Chondrocyte (in vitro differentiated cells): ENCODE measurements at regions not wholly inside any gene's neighbourhood (a gene's known extent, or its start where the extent isn't known, plus 50 kb on each side); places are given as distances from the start of the nearest gene placed in this dataset.

Experiments
- DNase-seq: peaks from one replicate; pipeline ENCODE4 v3.0.0; 2021; ENCODE audit warnings: mixed read lengths, low spot score
- H3K27ac Mint-ChIP-seq: one replicate; pipeline ENCODE4 v1.8.0; 2021; ENCODE audit warnings: mild to moderate bottlenecking, moderate library complexity, mixed read lengths; ENCODE audit not compliant: unreplicated experiment
- H3K27me3 Mint-ChIP-seq: 2 replicates; pipeline ENCODE4 v1.8.0; 2021; ENCODE audit warnings: low read depth, mixed read lengths
- H3K36me3 Mint-ChIP-seq: 2 replicates; pipeline ENCODE4 v1.8.0; 2021; ENCODE audit warnings: low read depth, mixed read lengths
- H3K4me1 Mint-ChIP-seq: 2 replicates; pipeline ENCODE4 v1.8.0; 2021; ENCODE audit warnings: low read depth, mild to moderate bottlenecking, mixed read lengths
- H3K4me3 Mint-ChIP-seq: one replicate; pipeline ENCODE4 v1.8.0; 2021; ENCODE audit warnings: mild to moderate bottlenecking, moderate library complexity, mixed read lengths; ENCODE audit not compliant: unreplicated experiment
- H3K9me3 Mint-ChIP-seq: 2 replicates; pipeline ENCODE4 v1.8.0; 2021; ENCODE audit warnings: low read depth, mixed read lengths
- CTCF ChIP-seq: fragments of 200-600 bp; sonication (generic); IDR thresholded peaks from 2 replicates; pipeline ENCODE4 v1.5.0; 2021; ENCODE audit warnings: antibody characterized with exemption, mild to moderate bottlenecking, moderate library complexity

GRCh38 chr7:67614843-67615242 is 618.2 kb downstream of the TYW1 start:
- no peak for TF ChIP-seq CTCF
- H3K36me3 Mint-ChIP-seq: no peaks in the 10 kb centered on the region
- H3K4me1 Mint-ChIP-seq: peaks cover 3% of the 10 kb centered on the region
- peaks cover 22% of the 10 kb centered on the region for H3K27me3 Mint-ChIP-seq
- peaks cover 3% of the 10 kb centered on the region for H3K9me3 Mint-ChIP-seq
- no peak overlapping the region for H3K4me3 Mint-ChIP-seq
- no peak for DNase-seq
- H3K27ac Mint-ChIP-seq: no peak overlapping the region

GRCh38 chr7:67616517-67616916 is 619.9 kb downstream of the TYW1 start:
- Mint-ChIP-seq H3K27me3 (peaks cover 38% of the 10 kb centered on the region), H3K27ac (no peak overlapping the region), H3K4me1 (peaks cover 3% of the 10 kb centered on the region), H3K4me3 (no peak overlapping the region), H3K9me3 (peaks cover 3% of the 10 kb centered on the region), H3K36me3 (no peaks in the 10 kb centered on the region)
- TF ChIP-seq CTCF: no peak
- DNase-seq: no peak

- peaks cover 3% of the 10 kb centered on the region for H3K4me1 Mint-ChIP-seq
- TF ChIP-seq CTCF: no peak
- no peaks in the 10 kb centered on the region for H3K36me3 Mint-ChIP-seq
- no peak overlapping the region for H3K27ac Mint-ChIP-seq
- no peak overlapping the region for H3K4me3 Mint-ChIP-seq
- H3K27me3 Mint-ChIP-seq: peaks cover 57% of the 10 kb centered on the region
- no peaks in the 10 kb centered on the region for H3K9me3 Mint-ChIP-seq
- DNase-seq: no peak
These were observed 622.0 kb downstream of the TYW1 start for GRCh38 chr7:67618556-67619162.

- Mint-ChIP-seq H3K27ac (no peak overlapping the region), H3K4me3 (no peak overlapping the region), H3K4me1 (peaks cover 3% of the 10 kb centered on the region), H3K27me3 (peaks cover 58% of the 10 kb centered on the region), H3K36me3 (no peaks in the 10 kb centered on the region), H3K9me3 (no peaks in the 10 kb centered on the region)
- peak; percentile 37 for TF ChIP-seq CTCF
- DNase-seq: no peak
These were observed 622.5 kb downstream of the TYW1 start for GRCh38 chr7:67619175-67619574.

- H3K9me3 Mint-ChIP-seq: no peaks in the 10 kb centered on the region
- TF ChIP-seq CTCF: no peak
- H3K27ac Mint-ChIP-seq: no peak overlapping the region
- DNase-seq: no peak
- peaks cover 5% of the 10 kb centered on the region for H3K4me1 Mint-ChIP-seq
- no peak overlapping the region for H3K4me3 Mint-ChIP-seq
- no peaks in the 10 kb centered on the region for H3K36me3 Mint-ChIP-seq
- H3K27me3 Mint-ChIP-seq: peaks cover 65% of the 10 kb centered on the region
These were observed 623.7 kb downstream of the TYW1 start for GRCh38 chr7:67620216-67620933.
